Endodermal cell (in vitro differentiated cells): ENCODE measurements at regions not wholly inside any gene's neighbourhood (a gene's known extent, or its start where the extent isn't known, plus 50 kb on each side); places are given as distances from the start of the nearest gene placed in this dataset.

Experiments
- DNase-seq: peaks from one replicate; pipeline ENCODE4 v3.0.0-alpha.2; 2017
- H3K27ac ChIP-seq: 2 replicates; pipeline ENCODE4 v1.5.1; 2013; ENCODE audit warnings: mild to moderate bottlenecking, low read depth, low read length, moderate library complexity
- H3K27me3 ChIP-seq: 2 replicates; pipeline ENCODE4 v1.6.1; 2013; ENCODE audit warnings: mild to moderate bottlenecking, low read length, moderate library complexity; ENCODE audit not compliant: insufficient read depth, control insufficient read depth, poor library complexity, severe bottlenecking
- H3K36me3 ChIP-seq: 2 replicates; pipeline ENCODE4 v1.7.0; 2013; ENCODE audit warnings: mild to moderate bottlenecking, low read length, moderate library complexity; ENCODE audit not compliant: control insufficient read depth, insufficient read depth
- H3K4me1 ChIP-seq: one replicate; pipeline ENCODE4 v1.7.0; 2013; ENCODE audit warnings: low read length; ENCODE audit not compliant: control insufficient read depth, insufficient read depth
- H3K4me3 ChIP-seq: 2 replicates; pipeline ENCODE4 v1.5.1; 2013; ENCODE audit warnings: mild to moderate bottlenecking, low read length, moderate library complexity
- H3K9ac ChIP-seq: 2 replicates; pipeline ENCODE4 v1.6.1; 2013; ENCODE audit warnings: mild to moderate bottlenecking, low read length, moderate library complexity; ENCODE audit not compliant: poor library complexity, severe bottlenecking; ENCODE audit errors: extremely low read depth
- H3K9me3 ChIP-seq: 2 replicates; pipeline ENCODE4 v1.6.1; 2013; ENCODE audit warnings: mild to moderate bottlenecking, low read length, moderate library complexity; ENCODE audit not compliant: control insufficient read depth
- H3K27ac Mint-ChIP-seq: 2 replicates; pipeline ENCODE4 v1.8.0; 2020; ENCODE audit warnings: mixed read lengths
- H3K27me3 Mint-ChIP-seq: 2 replicates; pipeline ENCODE4 v1.8.0; 2021; ENCODE audit warnings: mild to moderate bottlenecking, mixed read lengths; ENCODE audit not compliant: insufficient read depth
- H3K36me3 Mint-ChIP-seq: 2 replicates; pipeline ENCODE4 v1.8.0; 2020; ENCODE audit warnings: low read depth, mixed read lengths
- H3K4me1 Mint-ChIP-seq: 2 replicates; pipeline ENCODE4 v1.8.0; 2020; ENCODE audit warnings: mixed read lengths
- H3K4me3 Mint-ChIP-seq: 2 replicates; pipeline ENCODE4 v1.8.0; 2020; ENCODE audit warnings: mild to moderate bottlenecking, moderate library complexity, mixed read lengths
- H3K9me3 Mint-ChIP-seq: 2 replicates; pipeline ENCODE4 v1.8.0; 2020; ENCODE audit warnings: mild to moderate bottlenecking, mixed read lengths
- CTCF ChIP-seq: fragments of 200-600 bp; sonication (generic); conservative IDR thresholded peaks from 2 replicates; pipeline ENCODE4 v1.5.0; 2021; ENCODE audit warnings: antibody characterized with exemption, mild to moderate bottlenecking
- WGBS, 2 experiments: methylation state at CpG; one replicate each; pipeline versions ENCODE4 v1.1.5 to v1.1.7; 2013; ENCODE audit warnings: missing lambda C conversion rate in 2 of 2, mixed read lengths in 1 of 2; ENCODE audit not compliant: insufficient coverage in 1 of 2, insufficient read length in 1 of 2; 5-methylcytosine and 5-hydroxymethylcytosine counted together

- H3K9me3 ChIP-seq, result no peaks in the 10 kb centered on the region
- H3K4me3 ChIP-seq, result no peak overlapping the region
- no peak overlapping the region for H3K27ac ChIP-seq
- Mint-ChIP-seq H3K36me3 (no peaks in the 10 kb centered on the region), H3K9me3 (no peaks in the 10 kb centered on the region), H3K27ac (peak overlapping the region; percentile 8), H3K27me3 (no peaks in the 10 kb centered on the region), H3K4me1 (peaks cover 52% of the 10 kb centered on the region), H3K4me3 (no peak overlapping the region)
- 95 to 100% methylated on average over 3 of the region's 3 CpGs for WGBS, 2 experiments
- H3K27me3 ChIP-seq, result no peaks in the 10 kb centered on the region
- no peak for TF ChIP-seq CTCF
- H3K36me3 ChIP-seq, result no peaks in the 10 kb centered on the region
- H3K9ac ChIP-seq, result no peak overlapping the region
- no peak for DNase-seq
- peaks cover 22% of the 10 kb centered on the region for H3K4me1 ChIP-seq
Observed at GRCh38 chr3:177356113-177356512, 158.8 kb upstream of the TBL1XR1 start.

- Histone ChIP-seq H3K9me3 (no peaks in the 10 kb centered on the region), H3K4me3 (no peak overlapping the region), H3K27ac (no peak overlapping the region), H3K36me3 (no peaks in the 10 kb centered on the region), H3K4me1 (peaks cover 30% of the 10 kb centered on the region), H3K9ac (no peak overlapping the region), H3K27me3 (no peaks in the 10 kb centered on the region)
- H3K36me3 Mint-ChIP-seq, result no peaks in the 10 kb centered on the region
- H3K9me3 Mint-ChIP-seq, result no peaks in the 10 kb centered on the region
- no peak for TF ChIP-seq CTCF
- no peak overlapping the region for H3K4me3 Mint-ChIP-seq
- no peaks in the 10 kb centered on the region for H3K27me3 Mint-ChIP-seq
- H3K4me1 Mint-ChIP-seq, result peaks cover 55% of the 10 kb centered on the region
- DNase-seq, result no peak
- H3K27ac Mint-ChIP-seq, result peak overlapping the region; percentile 97
Observed at GRCh38 chr3:177356952-177357351, 159.7 kb upstream of the TBL1XR1 start.

GRCh38 chr3:177357352-177358090 lies 160.2 kb upstream of the TBL1XR1 start:
- Mint-ChIP-seq H3K36me3 (no peaks in the 10 kb centered on the region), H3K9me3 (no peaks in the 10 kb centered on the region), H3K27ac (peak overlapping the region; percentile 97), H3K27me3 (no peaks in the 10 kb centered on the region), H3K4me3 (peak overlapping the region; percentile 48), H3K4me1 (peaks cover 56% of the 10 kb centered on the region)
- peaks cover 34% of the 10 kb centered on the region for H3K4me1 ChIP-seq
- TF ChIP-seq CTCF, result peak; percentile 35
- no peaks in the 10 kb centered on the region for H3K9me3 ChIP-seq
- DNase-seq, result peak; percentile 60
- H3K27ac ChIP-seq, result peak overlapping the region; percentile 95
- peak overlapping the region; percentile 51 for H3K4me3 ChIP-seq
- H3K36me3 ChIP-seq, result no peaks in the 10 kb centered on the region
- no peaks in the 10 kb centered on the region for H3K27me3 ChIP-seq
- H3K9ac ChIP-seq, result peak overlapping the region; percentile 80
- 25% methylated on average over 4 to 5 of the region's 5 CpGs for WGBS, 2 experiments
